ENCODE measurements at regions not wholly inside any gene's neighbourhood (a gene's known extent, or its start where the extent isn't known, plus 50 kb on each side); places are given as distances from the start of the nearest gene placed in this dataset.
A peak's percentile ranks its signal among the peaks of the same experiment; 100 is the strongest.

DNA sequence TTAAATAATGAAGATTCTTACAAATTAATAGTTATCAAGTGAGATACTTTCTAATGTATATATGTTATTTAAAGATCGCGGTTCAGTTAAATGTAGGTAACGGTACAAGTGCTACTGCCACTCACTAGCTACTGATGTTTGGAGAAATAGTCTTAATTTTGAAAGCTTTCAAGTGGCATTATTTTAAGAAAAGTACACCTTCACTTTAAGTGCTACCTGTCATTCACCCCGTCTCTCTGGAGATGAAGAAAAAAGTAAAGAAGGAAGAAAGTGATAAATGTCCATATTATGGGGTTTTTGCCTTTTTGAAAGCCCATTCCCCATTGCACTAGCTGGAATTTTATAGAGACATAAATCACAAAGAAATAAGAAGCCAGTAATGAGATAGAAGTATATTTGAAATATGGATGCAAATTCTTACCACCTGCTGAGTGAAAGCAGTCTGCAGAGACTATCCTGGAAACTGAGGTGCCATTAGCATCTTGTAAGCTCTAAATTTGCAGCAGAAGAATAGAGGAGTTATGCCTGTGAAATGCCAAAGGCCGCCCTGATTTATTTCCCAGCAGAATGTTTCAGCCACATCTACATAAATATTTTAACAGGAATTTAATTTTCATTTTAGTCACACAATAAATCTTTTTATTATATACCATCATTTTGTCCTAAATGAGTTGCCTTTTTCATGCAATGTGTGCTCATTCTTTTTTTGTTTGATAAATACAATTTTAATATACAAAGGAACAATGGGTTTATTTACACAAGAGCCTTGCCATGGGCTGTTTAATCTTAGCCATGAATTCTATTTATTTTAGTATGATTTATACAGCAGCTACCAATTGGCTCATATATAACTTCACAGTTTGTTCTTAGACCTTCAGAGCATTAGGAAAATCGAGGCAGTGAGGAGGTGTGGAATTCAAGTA is 489.9 kb upstream of the RAG2 start:
- H3K56ac ChIP-seq (ENCODE audit: insufficient read length, low read depth, low read length) = no peak overlapping the region
- Mint-ChIP-seq H3K4me1 (peaks cover 8 to 16% of the 10 kb centered on the region in 2 experiments), H3K36me3 (ENCODE audit: insufficient read depth in 1 of 3, low read depth in 3 of 3) (no peaks in the 10 kb centered on the region), H3K9me3 (no peaks in the 10 kb centered on the region), H3K27ac (peak overlapping the region in 2 of 3 experiments; percentile 52 to 58; a peak in 2 of 7 replicates), H3K27me3 (ENCODE audit: low read depth) (no peaks in the 10 kb centered on the region; the same call in 1 of the 2 replicates), H3K4me3 (no peak overlapping the region)
- H3K4ac ChIP-seq (ENCODE audit: low read depth, low read length) = no peak overlapping the region
- no peaks in the 10 kb centered on the region for H4K20me1 ChIP-seq (ENCODE audit: control insufficient read depth, insufficient read depth, insufficient read length)
- no peak overlapping the region for H3K4me2 ChIP-seq (ENCODE audit: insufficient read depth, insufficient read length, low read length)
- no peaks in the 10 kb centered on the region for H3K79me2 ChIP-seq (ENCODE audit: insufficient read depth, low read length)
- no peaks in the 10 kb centered on the region for H3K4me1 ChIP-seq (ENCODE audit: insufficient read depth, low read length)
- no peak overlapping the region for H3T11ph ChIP-seq (ENCODE audit: low read length)
- no CpG with 5 or more reads among the region's 6 CpGs for WGBS (ENCODE audit: extremely low coverage, insufficient read length, low lambda C conversion rate)
- H2BK120ac ChIP-seq (ENCODE audit: low read depth, low read length, poor library complexity, severe bottlenecking) = no peak overlapping the region
- no peak overlapping the region for H3K18ac ChIP-seq (ENCODE audit: insufficient read length, low read depth, low read length)
- H2BK5ac ChIP-seq (ENCODE audit: insufficient read length, low read length) = no peak overlapping the region
- no peak overlapping the region for H2BK20ac ChIP-seq (ENCODE audit: low read depth, low read length, poor library complexity, severe bottlenecking)
- H3K23ac ChIP-seq (ENCODE audit: insufficient read length, low read depth, low read length) = no peak overlapping the region
- no peak for TF ChIP-seq CTCF (conservative IDR thresholded peaks at IDR 0.05)
- no peak overlapping the region for H2BK12ac ChIP-seq (ENCODE audit: insufficient read length, low read depth, low read length)
- no peaks in the 10 kb centered on the region for H3K9me3 ChIP-seq (ENCODE audit: control insufficient read depth, low read depth, low read length)
- no peak overlapping the region for H4K8ac ChIP-seq (replicated peaks; ENCODE audit: insufficient read length, low read depth, low read length)
- no peak overlapping the region for H2BK15ac ChIP-seq (ENCODE audit: low read depth, low read length)
- H3K23me2 ChIP-seq (ENCODE audit: insufficient read length, low read depth, low read length, poor library complexity, severe bottlenecking) = no peaks in the 10 kb centered on the region
- H3K27me3 ChIP-seq (ENCODE audit: insufficient read depth, low read length) = no peaks in the 10 kb centered on the region
- H2AFZ ChIP-seq (ENCODE audit: low read length) = no peak overlapping the region
- H4K91ac ChIP-seq (ENCODE audit: insufficient read length, low read depth, low read length) = no peak overlapping the region
- no peaks in the 10 kb centered on the region for H3K79me1 ChIP-seq (ENCODE audit: insufficient read depth, low read depth, low read length, poor library complexity, severe bottlenecking)
- no peak overlapping the region for H3K27ac ChIP-seq (ENCODE audit: insufficient read length, low read depth, low read length)
- no peak for DNase-seq
- H2AK5ac ChIP-seq (ENCODE audit: insufficient read length, low read length) = no peak overlapping the region
- no peak overlapping the region for H3K14ac ChIP-seq (ENCODE audit: insufficient read depth, low read length)
- H3K9ac ChIP-seq (ENCODE audit: extremely low read depth, insufficient read length, low read length) = no peak overlapping the region
- H4K5ac ChIP-seq (ENCODE audit: insufficient read length, low read depth, low read length) = no peak overlapping the region
